Endodermal cell (in vitro differentiated cells): ENCODE measurements at regions not wholly inside any gene's neighbourhood (a gene's known extent, or its start where the extent isn't known, plus 50 kb on each side); places are given as distances from the start of the nearest gene placed in this dataset.
"Not testable (repeated sequence)": the region's sequence is repeated elsewhere in the genome, so short reads cannot be mapped to it uniquely, and the experiment has no call there.

Source experiments
- DNase-seq: peaks from one replicate; pipeline ENCODE4 v3.0.0-alpha.2; 2017
- H3K27ac ChIP-seq: 2 replicates; pipeline ENCODE4 v1.5.1; 2013; ENCODE audit warnings: mild to moderate bottlenecking, low read depth, low read length, moderate library complexity
- H3K27me3 ChIP-seq: 2 replicates; pipeline ENCODE4 v1.6.1; 2013; ENCODE audit warnings: mild to moderate bottlenecking, low read length, moderate library complexity; ENCODE audit not compliant: insufficient read depth, control insufficient read depth, poor library complexity, severe bottlenecking
- H3K36me3 ChIP-seq: 2 replicates; pipeline ENCODE4 v1.7.0; 2013; ENCODE audit warnings: mild to moderate bottlenecking, low read length, moderate library complexity; ENCODE audit not compliant: control insufficient read depth, insufficient read depth
- H3K4me1 ChIP-seq: one replicate; pipeline ENCODE4 v1.7.0; 2013; ENCODE audit warnings: low read length; ENCODE audit not compliant: control insufficient read depth, insufficient read depth
- H3K4me3 ChIP-seq: 2 replicates; pipeline ENCODE4 v1.5.1; 2013; ENCODE audit warnings: mild to moderate bottlenecking, low read length, moderate library complexity
- H3K9ac ChIP-seq: 2 replicates; pipeline ENCODE4 v1.6.1; 2013; ENCODE audit warnings: mild to moderate bottlenecking, low read length, moderate library complexity; ENCODE audit not compliant: poor library complexity, severe bottlenecking; ENCODE audit errors: extremely low read depth
- H3K9me3 ChIP-seq: 2 replicates; pipeline ENCODE4 v1.6.1; 2013; ENCODE audit warnings: mild to moderate bottlenecking, low read length, moderate library complexity; ENCODE audit not compliant: control insufficient read depth
- H3K27ac Mint-ChIP-seq: 2 replicates; pipeline ENCODE4 v1.8.0; 2020; ENCODE audit warnings: mixed read lengths
- H3K27me3 Mint-ChIP-seq: 2 replicates; pipeline ENCODE4 v1.8.0; 2021; ENCODE audit warnings: mild to moderate bottlenecking, mixed read lengths; ENCODE audit not compliant: insufficient read depth
- H3K36me3 Mint-ChIP-seq: 2 replicates; pipeline ENCODE4 v1.8.0; 2020; ENCODE audit warnings: low read depth, mixed read lengths
- H3K4me1 Mint-ChIP-seq: 2 replicates; pipeline ENCODE4 v1.8.0; 2020; ENCODE audit warnings: mixed read lengths
- H3K4me3 Mint-ChIP-seq: 2 replicates; pipeline ENCODE4 v1.8.0; 2020; ENCODE audit warnings: mild to moderate bottlenecking, moderate library complexity, mixed read lengths
- H3K9me3 Mint-ChIP-seq: 2 replicates; pipeline ENCODE4 v1.8.0; 2020; ENCODE audit warnings: mild to moderate bottlenecking, mixed read lengths
- WGBS, 2 experiments: methylation state at CpG; one replicate each; pipeline versions ENCODE4 v1.1.5 to v1.1.7; 2013; ENCODE audit warnings: missing lambda C conversion rate in 2 of 2, mixed read lengths in 1 of 2; ENCODE audit not compliant: insufficient coverage in 1 of 2, insufficient read length in 1 of 2; 5-methylcytosine and 5-hydroxymethylcytosine counted together

DNA sequence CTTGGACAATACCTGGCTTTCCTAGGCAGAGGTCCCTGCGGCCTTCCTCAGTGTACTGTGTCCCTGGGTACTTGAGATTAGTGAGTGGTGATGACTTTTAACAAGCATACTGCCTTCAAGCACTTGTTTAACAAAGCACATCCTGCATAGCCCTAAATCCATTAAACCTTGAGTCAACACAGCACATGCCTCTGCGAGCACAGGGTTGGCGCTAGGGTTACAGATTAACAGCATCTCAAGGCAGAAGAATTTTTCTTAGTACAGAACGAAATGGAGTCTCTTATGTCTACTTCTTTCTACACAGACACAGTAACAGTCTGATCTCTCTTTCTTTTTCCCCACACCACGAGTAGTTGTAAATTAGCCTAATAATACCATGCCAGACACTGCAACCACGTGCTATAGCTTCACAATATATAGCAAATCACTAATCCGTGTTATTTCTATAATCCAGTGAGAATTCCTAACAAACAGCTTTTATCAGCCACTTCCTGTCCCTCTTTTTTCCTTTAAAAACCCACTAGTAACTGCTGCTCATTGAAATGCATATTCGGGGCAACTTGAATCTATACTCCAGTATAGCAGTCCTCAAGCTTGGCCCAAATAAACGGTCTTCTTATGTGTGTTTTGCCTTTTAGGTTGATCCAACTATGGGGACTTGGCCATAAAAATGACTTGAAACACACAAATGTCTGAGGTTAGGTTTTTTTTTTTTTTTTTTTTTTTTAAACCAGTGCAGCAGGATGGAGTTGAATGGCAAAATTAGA is 102.9 kb upstream of the MTLN start:
- H3K36me3 Mint-ChIP-seq, H3K27ac ChIP-seq, H3K9me3 ChIP-seq, H3K9ac ChIP-seq, H3K27ac Mint-ChIP-seq, H3K9me3 Mint-ChIP-seq, H3K4me3 ChIP-seq, DNase-seq, H3K4me3 Mint-ChIP-seq, H3K27me3 ChIP-seq, H3K4me1 Mint-ChIP-seq, H3K27me3 Mint-ChIP-seq, H3K36me3 ChIP-seq, H3K4me1 ChIP-seq: not testable (repeated sequence)
- WGBS, 2 experiments, result no CpG with 5 or more reads among the region's 9 CpGs

DNA sequence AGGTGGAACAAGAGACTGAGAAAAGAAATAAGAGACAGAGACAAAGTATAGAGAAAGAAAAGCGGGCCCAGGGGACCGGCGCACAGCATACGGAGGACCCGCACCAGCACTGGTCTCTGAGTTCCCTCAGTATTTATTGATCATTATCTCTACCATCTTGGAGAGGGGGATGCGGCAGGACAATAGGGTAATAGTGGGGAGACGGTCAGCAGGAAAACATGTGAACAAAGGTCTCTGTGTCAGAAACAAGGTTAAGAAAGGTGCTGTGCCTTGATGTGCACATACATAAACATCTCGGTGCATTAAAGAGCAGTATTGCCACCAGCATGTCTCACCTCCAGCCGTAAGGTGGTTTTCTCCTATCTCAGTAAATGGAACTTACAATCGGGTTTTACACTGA is 102.1 kb upstream of the MTLN start:
- not testable (repeated sequence) for H3K27ac Mint-ChIP-seq, H3K27me3 ChIP-seq, H3K9me3 ChIP-seq, H3K4me3 ChIP-seq, H3K4me3 Mint-ChIP-seq, H3K27me3 Mint-ChIP-seq, H3K9ac ChIP-seq, H3K36me3 Mint-ChIP-seq, DNase-seq, H3K27ac ChIP-seq, H3K4me1 ChIP-seq, H3K36me3 ChIP-seq, H3K4me1 Mint-ChIP-seq, H3K9me3 Mint-ChIP-seq
- no CpG with 5 or more reads among the region's 10 CpGs for WGBS, 2 experiments

DNA sequence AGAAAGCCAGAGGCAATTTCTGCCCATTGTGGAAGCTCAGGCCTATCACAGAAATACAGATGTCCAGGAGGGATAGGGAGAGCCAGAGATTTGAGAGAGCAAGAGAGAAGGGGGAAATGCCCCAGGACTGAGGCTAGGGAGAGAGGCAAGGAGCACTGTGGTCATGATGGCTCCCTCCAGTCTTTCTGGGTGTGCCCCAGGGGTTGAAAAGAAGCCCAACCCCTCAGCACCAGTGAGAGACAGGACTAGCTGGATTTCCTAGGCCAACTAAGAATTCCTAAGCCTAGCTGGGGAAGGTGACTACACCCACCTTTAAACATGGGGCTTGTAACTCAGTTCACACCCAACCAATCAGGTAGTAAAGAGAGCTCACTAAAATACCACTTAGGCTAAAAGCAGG is 100.7 kb upstream of the MTLN start:
- not testable (repeated sequence) for H3K4me3 ChIP-seq, H3K36me3 Mint-ChIP-seq, H3K4me1 Mint-ChIP-seq, H3K27me3 ChIP-seq, H3K36me3 ChIP-seq, H3K9me3 Mint-ChIP-seq, H3K4me1 ChIP-seq, H3K4me3 Mint-ChIP-seq, H3K27ac Mint-ChIP-seq, H3K9me3 ChIP-seq, H3K27ac ChIP-seq, H3K27me3 Mint-ChIP-seq, DNase-seq, H3K9ac ChIP-seq

DNA sequence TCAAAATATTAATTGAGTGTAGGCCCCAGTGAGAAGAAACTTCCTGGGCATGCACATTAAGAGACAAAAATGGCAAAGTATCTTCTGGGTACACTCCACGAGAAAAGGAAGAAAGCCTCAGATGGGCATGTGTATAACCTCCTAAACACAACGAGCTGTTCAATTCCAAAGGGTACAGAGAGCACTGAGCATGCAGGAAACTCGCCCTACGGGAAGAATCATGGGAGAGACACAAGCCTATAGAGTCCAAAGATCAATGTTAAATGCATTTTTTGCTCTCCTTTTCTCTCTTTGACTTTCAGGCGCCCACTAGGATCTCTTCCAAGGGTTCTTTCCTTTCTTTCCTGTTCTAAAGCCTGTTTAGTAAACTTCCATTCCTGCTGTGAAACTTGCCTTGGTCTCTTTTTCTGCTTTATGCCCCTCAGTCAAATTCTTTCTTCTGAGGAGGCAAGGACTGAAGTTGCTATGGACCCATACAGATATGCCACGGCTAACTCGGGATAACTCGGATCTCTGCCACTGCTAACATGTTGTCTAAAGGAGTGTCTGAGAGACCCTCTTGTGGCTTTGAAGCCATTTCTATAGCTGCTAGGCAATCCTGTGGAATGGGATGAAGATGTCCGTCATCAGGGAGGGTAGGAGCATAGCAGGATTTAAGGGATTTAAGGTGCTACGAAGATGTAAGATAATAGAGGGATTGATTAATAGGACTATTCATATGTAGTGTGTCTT is 99.5 kb upstream of the MTLN start:
- H3K4me1 ChIP-seq, H3K9me3 Mint-ChIP-seq, H3K9ac ChIP-seq, H3K27me3 Mint-ChIP-seq, H3K27ac ChIP-seq, DNase-seq, H3K4me3 Mint-ChIP-seq, H3K36me3 ChIP-seq, H3K27me3 ChIP-seq, H3K4me3 ChIP-seq, H3K36me3 Mint-ChIP-seq, H3K27ac Mint-ChIP-seq, H3K9me3 ChIP-seq, H3K4me1 Mint-ChIP-seq: not testable (repeated sequence)
- 92% methylated on average over 3 of the region's 10 CpGs; no CpG with 5 or more reads in 1 of the 2 experiments for WGBS, 2 experiments

DNA sequence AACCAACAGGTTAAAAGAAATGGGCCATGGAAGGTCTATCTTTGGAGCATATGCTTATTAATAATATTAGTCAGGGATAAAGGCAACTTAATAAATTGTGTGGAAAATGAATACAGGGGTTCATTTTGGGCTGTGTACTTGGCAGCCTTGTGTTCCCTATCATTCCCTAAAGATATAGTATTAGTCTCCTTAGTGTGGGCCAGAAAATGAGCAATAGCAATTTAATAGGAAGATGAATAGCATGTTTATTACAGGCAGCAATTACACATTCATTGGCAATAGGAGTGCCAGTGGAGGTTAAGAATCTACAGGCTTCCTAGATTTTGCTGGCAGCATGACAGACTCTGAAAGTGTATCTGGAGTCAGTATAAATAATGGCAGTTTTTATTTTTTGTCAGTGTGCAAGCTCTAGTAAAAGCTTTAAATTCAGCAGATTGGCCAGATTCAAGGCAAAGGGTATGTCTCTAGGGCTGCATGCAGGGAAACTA is 98.7 kb upstream of the MTLN start:
- H3K36me3 Mint-ChIP-seq, H3K9me3 Mint-ChIP-seq, H3K9me3 ChIP-seq, H3K4me3 Mint-ChIP-seq, H3K27ac ChIP-seq, H3K27me3 ChIP-seq, H3K4me1 ChIP-seq, H3K36me3 ChIP-seq, H3K27ac Mint-ChIP-seq, H3K4me3 ChIP-seq, H3K4me1 Mint-ChIP-seq, H3K9ac ChIP-seq, H3K27me3 Mint-ChIP-seq, DNase-seq: not testable (repeated sequence)

DNA sequence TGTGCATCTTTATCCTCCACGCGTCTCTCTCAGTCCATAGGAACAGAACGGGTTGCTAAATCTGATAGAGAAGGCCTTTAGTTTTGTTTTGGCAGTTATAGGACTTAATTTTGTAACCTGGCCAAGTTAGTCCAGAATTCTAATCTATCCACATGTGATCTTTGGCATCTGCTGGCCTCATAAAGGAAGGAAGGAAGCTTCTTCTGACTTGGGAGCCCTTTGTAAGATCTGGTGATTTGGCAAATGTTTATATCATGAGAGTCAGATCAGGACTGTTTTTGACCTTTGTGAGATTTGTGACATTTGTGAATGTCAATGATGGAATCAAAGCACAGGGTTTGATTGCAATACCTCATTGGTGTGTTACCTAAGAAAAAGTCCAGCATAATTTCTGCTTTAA is 96.4 kb upstream of the MTLN start:
- H3K27me3 Mint-ChIP-seq, H3K4me1 Mint-ChIP-seq: not testable (repeated sequence)
- no CpG with 5 or more reads among the region's 3 CpGs for WGBS, 2 experiments

DNA sequence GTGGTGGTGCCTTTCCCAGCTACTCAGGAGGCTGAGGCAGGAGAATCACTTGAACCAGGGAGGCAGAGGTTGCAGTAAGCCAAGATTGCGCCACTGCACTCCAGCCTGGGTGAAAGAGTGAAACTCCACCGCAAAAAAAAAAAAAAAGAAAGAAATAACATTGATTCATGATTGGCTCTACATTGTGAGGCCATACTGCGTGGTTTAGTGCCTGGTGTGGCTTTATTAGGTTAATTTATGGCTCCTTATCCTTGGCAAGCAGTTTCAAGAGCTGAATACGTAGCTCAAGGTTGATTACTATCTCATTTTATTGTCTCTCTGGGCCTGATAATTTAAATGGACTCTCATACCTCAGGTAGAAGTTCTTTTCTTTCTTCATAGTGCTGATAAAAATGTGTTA is 80.5 kb upstream of the MTLN start:
- not testable (repeated sequence) for H3K27ac ChIP-seq, H3K4me3 ChIP-seq, H3K27me3 Mint-ChIP-seq, H3K9me3 Mint-ChIP-seq, H3K27me3 ChIP-seq, H3K4me3 Mint-ChIP-seq, H3K9me3 ChIP-seq, DNase-seq, H3K4me1 ChIP-seq, H3K27ac Mint-ChIP-seq, H3K4me1 Mint-ChIP-seq, H3K9ac ChIP-seq, H3K36me3 ChIP-seq, H3K36me3 Mint-ChIP-seq
- WGBS, 2 experiments, result 100% methylated on average over 2 of the region's 4 CpGs; no CpG with 5 or more reads in 1 of the 2 experiments

More for the DNA sequence above, 96.4 kb upstream of the MTLN start:
- not testable (repeated sequence) for DNase-seq, H3K4me3 Mint-ChIP-seq, H3K27ac ChIP-seq, H3K27ac Mint-ChIP-seq, H3K9me3 ChIP-seq, H3K27me3 ChIP-seq, H3K36me3 ChIP-seq, H3K36me3 Mint-ChIP-seq, H3K4me3 ChIP-seq, H3K9ac ChIP-seq, H3K9me3 Mint-ChIP-seq, H3K4me1 ChIP-seq
